ENCODE measurements at regions not wholly inside any gene's neighbourhood (a gene's known extent, or its start where the extent isn't known, plus 50 kb on each side); places are given as distances from the start of the nearest gene placed in this dataset.
"Not testable (repeated sequence)": the region's sequence is repeated elsewhere in the genome, so short reads cannot be mapped to it uniquely, and the experiment has no call there.

- Histone ChIP-seq H3K27ac (ENCODE audit: poor library complexity, severe bottlenecking) (no peak overlapping the region), H3K36me3 (ENCODE audit: low read depth) (no peaks in the 10 kb centered on the region)
Measured at GRCh38 chr21:16457498-16457897, 727.7 kb downstream of the USP25 start.

GRCh38 chr21:16460936-16461335 is 731.2 kb downstream of the USP25 start:
- ATAC-seq (ENCODE audit: low read depth) (no peak), DNase-seq (ENCODE audit: low spot score) (no peak)
- no peaks in the 10 kb centered on the region for H3K4me1 ChIP-seq (ENCODE audit: insufficient read depth, poor library complexity, severe bottlenecking)

More at GRCh38 chr21:16457498-16457897, 727.7 kb downstream of the USP25 start:
- H3K9me3 ChIP-seq (ENCODE audit: severe bottlenecking): no peaks in the 10 kb centered on the region
- DNase-seq (ENCODE audit: low spot score) (no peak), ATAC-seq (ENCODE audit: low read depth) (no peak)
- no peak overlapping the region for H3K4me3 ChIP-seq (ENCODE audit: severe bottlenecking)
- H3K27me3 ChIP-seq (ENCODE audit: insufficient read depth, poor library complexity, severe bottlenecking): peaks cover 4% of the 10 kb centered on the region
- H3K4me1 ChIP-seq (ENCODE audit: insufficient read depth, poor library complexity, severe bottlenecking): no peaks in the 10 kb centered on the region
- no peak for TF ChIP-seq CTCF (IDR thresholded peaks at IDR 0.05; ENCODE audit: poor library complexity, severe bottlenecking)

GRCh38 chr21:16464211-16464889 is 734.6 kb downstream of the USP25 start:
- not testable (repeated sequence) for DNase-seq (ENCODE audit: low spot score); H3K4me3 ChIP-seq (ENCODE audit: severe bottlenecking); H3K36me3 ChIP-seq (ENCODE audit: low read depth); H3K9me3 ChIP-seq (ENCODE audit: severe bottlenecking); H3K4me1 ChIP-seq (ENCODE audit: insufficient read depth, poor library complexity, severe bottlenecking); H3K27ac ChIP-seq (ENCODE audit: poor library complexity, severe bottlenecking); ATAC-seq (ENCODE audit: low read depth); H3K27me3 ChIP-seq (ENCODE audit: insufficient read depth, poor library complexity, severe bottlenecking)

More at GRCh38 chr21:16460936-16461335, 731.2 kb downstream of the USP25 start:
- H3K27ac ChIP-seq (ENCODE audit: poor library complexity, severe bottlenecking): no peak overlapping the region
- H3K9me3 ChIP-seq (ENCODE audit: severe bottlenecking): no peaks in the 10 kb centered on the region
- no peak overlapping the region for H3K4me3 ChIP-seq (ENCODE audit: severe bottlenecking)
- no peak for TF ChIP-seq CTCF (IDR thresholded peaks at IDR 0.05; ENCODE audit: poor library complexity, severe bottlenecking)
- no peaks in the 10 kb centered on the region for H3K36me3 ChIP-seq (ENCODE audit: low read depth)
- H3K27me3 ChIP-seq (ENCODE audit: insufficient read depth, poor library complexity, severe bottlenecking): peaks cover 4% of the 10 kb centered on the region

GRCh38 chr21:16468184-16468583 is 738.4 kb downstream of the USP25 start:
- Histone ChIP-seq H3K4me1 (ENCODE audit: insufficient read depth, poor library complexity, severe bottlenecking) (no peaks in the 10 kb centered on the region), H3K36me3 (ENCODE audit: low read depth) (no peaks in the 10 kb centered on the region), H3K4me3 (ENCODE audit: severe bottlenecking) (no peak overlapping the region), H3K27me3 (ENCODE audit: insufficient read depth, poor library complexity, severe bottlenecking) (no peaks in the 10 kb centered on the region), H3K27ac (ENCODE audit: poor library complexity, severe bottlenecking) (no peak overlapping the region), H3K9me3 (ENCODE audit: severe bottlenecking) (no peaks in the 10 kb centered on the region)
- no peak for TF ChIP-seq CTCF (IDR thresholded peaks at IDR 0.05; ENCODE audit: poor library complexity, severe bottlenecking)
- peak; percentile 49; the same call in 1 of the 3 replicates for ATAC-seq (ENCODE audit: low read depth)
- DNase-seq (ENCODE audit: low spot score): no peak

- Histone ChIP-seq H3K36me3 (ENCODE audit: low read depth) (no peaks in the 10 kb centered on the region), H3K4me1 (ENCODE audit: insufficient read depth, poor library complexity, severe bottlenecking) (no peaks in the 10 kb centered on the region), H3K9me3 (ENCODE audit: severe bottlenecking) (no peaks in the 10 kb centered on the region), H3K27me3 (ENCODE audit: insufficient read depth, poor library complexity, severe bottlenecking) (no peaks in the 10 kb centered on the region), H3K4me3 (ENCODE audit: severe bottlenecking) (no peak overlapping the region), H3K27ac (ENCODE audit: poor library complexity, severe bottlenecking) (no peak overlapping the region)
- ATAC-seq (ENCODE audit: low read depth): no peak
- no peak for TF ChIP-seq CTCF (IDR thresholded peaks at IDR 0.05; ENCODE audit: poor library complexity, severe bottlenecking)
- DNase-seq (ENCODE audit: low spot score): no peak
Measured at GRCh38 chr21:16473988-16474387, 744.2 kb downstream of the USP25 start.

Measured in RWPE2 (cell line).